ENCODE measurements at regions not wholly inside any gene's neighbourhood (a gene's known extent, or its start where the extent isn't known, plus 50 kb on each side); places are given as distances from the start of the nearest gene placed in this dataset.

GRCh38 chr14:81990312-81990761 lies 456.7 kb upstream of the SEL1L start:
- peak; percentile 40 for DNase-seq
- TF ChIP-seq, protein P1, sequence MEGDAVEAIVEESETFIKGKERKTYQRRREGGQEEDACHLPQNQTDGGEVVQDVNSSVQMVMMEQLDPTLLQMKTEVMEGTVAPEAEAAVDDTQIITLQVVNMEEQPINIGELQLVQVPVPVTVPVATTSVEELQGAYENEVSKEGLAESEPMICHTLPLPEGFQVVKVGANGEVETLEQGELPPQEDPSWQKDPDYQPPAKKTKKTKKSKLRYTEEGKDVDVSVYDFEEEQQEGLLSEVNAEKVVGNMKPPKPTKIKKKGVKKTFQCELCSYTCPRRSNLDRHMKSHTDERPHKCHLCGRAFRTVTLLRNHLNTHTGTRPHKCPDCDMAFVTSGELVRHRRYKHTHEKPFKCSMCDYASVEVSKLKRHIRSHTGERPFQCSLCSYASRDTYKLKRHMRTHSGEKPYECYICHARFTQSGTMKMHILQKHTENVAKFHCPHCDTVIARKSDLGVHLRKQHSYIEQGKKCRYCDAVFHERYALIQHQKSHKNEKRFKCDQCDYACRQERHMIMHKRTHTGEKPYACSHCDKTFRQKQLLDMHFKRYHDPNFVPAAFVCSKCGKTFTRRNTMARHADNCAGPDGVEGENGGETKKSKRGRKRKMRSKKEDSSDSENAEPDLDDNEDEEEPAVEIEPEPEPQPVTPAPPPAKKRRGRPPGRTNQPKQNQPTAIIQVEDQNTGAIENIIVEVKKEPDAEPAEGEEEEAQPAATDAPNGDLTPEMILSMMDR (IDR thresholded peaks at IDR 0.05) = peak; percentile 78

GRCh38 chr14:81991998-81992397 lies 458.3 kb upstream of the SEL1L start:
- H3K9ac ChIP-seq (ENCODE audit: low read depth in 2 of 2, low read length in 2 of 2) = no peak overlapping the region
- no peaks in the 10 kb centered on the region for H3K9me3 ChIP-seq
- H3K4me1 ChIP-seq = no peaks in the 10 kb centered on the region
- TF ChIP-seq, protein P1 (IDR thresholded peaks at IDR 0.05) = no peak
- H3K36me3 ChIP-seq = no peaks in the 10 kb centered on the region
- no peaks in the 10 kb centered on the region for H3K27me3 ChIP-seq
- intact Hi-C loops (cut with DNase I) = no loop called here
- DNase-seq = no peak
- no peak overlapping the region for H3K27ac ChIP-seq
- H3K4me3 ChIP-seq = no peak overlapping the region

More at GRCh38 chr14:81990312-81990761, 456.7 kb upstream of the SEL1L start:
- H3K36me3 ChIP-seq = no peaks in the 10 kb centered on the region
- no peak overlapping the region for H3K4me3 ChIP-seq
- H3K9ac ChIP-seq (ENCODE audit: low read depth in 2 of 2, low read length in 2 of 2) = no peak overlapping the region
- H3K27ac ChIP-seq = no peak overlapping the region
- intact Hi-C loops (cut with DNase I) = no loop called here
- H3K9me3 ChIP-seq = no peaks in the 10 kb centered on the region
- H3K4me1 ChIP-seq = no peaks in the 10 kb centered on the region
- H3K27me3 ChIP-seq = no peaks in the 10 kb centered on the region

- H3K9me3 ChIP-seq = no peaks in the 10 kb centered on the region
- no peaks in the 10 kb centered on the region for H3K4me1 ChIP-seq
- H3K4me3 ChIP-seq = no peak overlapping the region
- DNase-seq = no peak
- no peaks in the 10 kb centered on the region for H3K36me3 ChIP-seq
- TF ChIP-seq, protein P1 (IDR thresholded peaks at IDR 0.05) = no peak
- H3K27me3 ChIP-seq = no peaks in the 10 kb centered on the region
- intact Hi-C loops (cut with DNase I) = no loop called here
- H3K27ac ChIP-seq = no peak overlapping the region
- H3K9ac ChIP-seq (ENCODE audit: low read depth in 2 of 2, low read length in 2 of 2) = no peak overlapping the region
Measured at GRCh38 chr14:81993432-81993831, 459.8 kb upstream of the SEL1L start.

DNA sequence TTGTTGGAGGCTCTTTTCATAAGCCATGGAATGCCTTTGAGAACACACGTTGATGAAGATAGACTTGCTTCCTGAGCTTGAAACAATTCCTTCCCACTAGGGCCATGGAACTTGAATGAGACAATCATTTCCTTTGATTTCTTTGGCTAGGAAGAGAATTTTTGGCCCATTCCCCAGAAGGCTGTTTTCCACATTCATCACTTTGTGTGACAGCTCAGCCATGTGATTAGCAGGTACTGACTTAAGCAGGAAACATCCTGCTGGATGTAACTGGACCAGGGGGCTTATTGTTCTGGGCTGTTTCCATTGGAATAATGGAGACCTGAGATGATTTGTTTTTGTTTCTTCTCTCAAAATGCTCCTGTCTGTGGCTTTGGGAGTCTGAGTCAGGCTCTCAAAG lies 469.8 kb upstream of the SEL1L start:
- Histone ChIP-seq H3K9me3 (no peaks in the 10 kb centered on the region), H3K4me1 (no peaks in the 10 kb centered on the region), H3K27ac (no peak overlapping the region), H3K4me3 (no peak overlapping the region), H3K36me3 (no peaks in the 10 kb centered on the region), H3K27me3 (no peaks in the 10 kb centered on the region), H3K9ac (ENCODE audit: low read depth in 2 of 2, low read length in 2 of 2) (no peak overlapping the region)
- intact Hi-C loops (cut with DNase I) = no loop called here
- DNase-seq = no peak
- TF ChIP-seq, protein P1 (IDR thresholded peaks at IDR 0.05) = no peak

DNA sequence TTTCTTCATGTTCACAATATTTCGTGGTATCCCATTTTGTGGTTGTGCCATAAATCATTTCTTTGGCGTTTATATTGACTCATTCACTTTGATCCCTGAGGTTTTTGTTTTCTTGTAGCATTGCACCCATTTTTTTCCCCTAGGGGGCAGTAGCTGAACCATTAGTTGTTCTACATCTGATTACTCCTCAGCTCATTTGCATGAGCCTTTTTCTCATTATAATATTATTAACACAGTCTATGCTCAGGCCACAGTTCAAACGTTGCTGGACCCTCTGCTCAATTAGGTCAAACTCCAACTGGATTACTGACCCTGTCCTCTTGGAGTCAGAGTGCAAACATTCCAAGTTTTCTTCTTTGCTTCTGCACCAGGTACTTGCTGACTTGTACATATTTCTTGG lies 475.4 kb upstream of the SEL1L start:
- H3K27ac ChIP-seq = no peak overlapping the region
- no peaks in the 10 kb centered on the region for H3K36me3 ChIP-seq
- intact Hi-C loops (cut with DNase I) = no loop called here
- H3K9ac ChIP-seq (ENCODE audit: low read depth in 2 of 2, low read length in 2 of 2) = no peak overlapping the region
- no peak for DNase-seq
- no peaks in the 10 kb centered on the region for H3K9me3 ChIP-seq
- H3K27me3 ChIP-seq = no peaks in the 10 kb centered on the region
- no peaks in the 10 kb centered on the region for H3K4me1 ChIP-seq
- no peak overlapping the region for H3K4me3 ChIP-seq
- TF ChIP-seq, protein P1 (IDR thresholded peaks at IDR 0.05) = no peak

- DNase-seq = no peak
- Histone ChIP-seq H3K4me3 (no peak overlapping the region), H3K36me3 (no peaks in the 10 kb centered on the region), H3K27ac (no peak overlapping the region), H3K4me1 (no peaks in the 10 kb centered on the region), H3K27me3 (no peaks in the 10 kb centered on the region), H3K9ac (ENCODE audit: low read depth in 2 of 2, low read length in 2 of 2) (no peak overlapping the region), H3K9me3 (no peaks in the 10 kb centered on the region)
- intact Hi-C loops (cut with DNase I) = no loop called here
- TF ChIP-seq, protein P1 (IDR thresholded peaks at IDR 0.05) = no peak
Measured at GRCh38 chr14:82009993-82010392, 476.3 kb upstream of the SEL1L start.
